ENCODE measurements at regions not wholly inside any gene's neighbourhood (a gene's known extent, or its start where the extent isn't known, plus 50 kb on each side); places are given as distances from the start of the nearest gene placed in this dataset.

- H3K36me3 Mint-ChIP-seq (ENCODE audit: low read depth), result no peaks in the 10 kb centered on the region
- no peaks in the 10 kb centered on the region for H3K4me1 Mint-ChIP-seq (ENCODE audit: low read depth)
- no peaks in the 10 kb centered on the region for H3K27me3 Mint-ChIP-seq
- no peak overlapping the region for H3K27ac Mint-ChIP-seq
- no peak overlapping the region for H3K4me3 Mint-ChIP-seq
- H3K9me3 Mint-ChIP-seq, result no peaks in the 10 kb centered on the region
- no peak for DNase-seq
Observed at GRCh38 chr3:117528688-117529087, 819.1 kb downstream of the TUSC7 start.

- Mint-ChIP-seq H3K4me3 (no peak overlapping the region), H3K4me1 (ENCODE audit: low read depth) (no peaks in the 10 kb centered on the region), H3K27me3 (no peaks in the 10 kb centered on the region), H3K9me3 (peaks cover 5% of the 10 kb centered on the region), H3K27ac (no peak overlapping the region), H3K36me3 (ENCODE audit: low read depth) (no peaks in the 10 kb centered on the region)
- DNase-seq, result no peak
Observed at GRCh38 chr3:117531078-117531767, 821.6 kb downstream of the TUSC7 start.

- H3K4me1 Mint-ChIP-seq (ENCODE audit: low read depth), result no peaks in the 10 kb centered on the region
- H3K27me3 Mint-ChIP-seq, result no peaks in the 10 kb centered on the region
- H3K4me3 Mint-ChIP-seq, result no peak overlapping the region
- no peak overlapping the region for H3K27ac Mint-ChIP-seq
- DNase-seq, result no peak
- H3K9me3 Mint-ChIP-seq, result peaks cover 6% of the 10 kb centered on the region
- H3K36me3 Mint-ChIP-seq (ENCODE audit: low read depth), result no peaks in the 10 kb centered on the region
Observed at GRCh38 chr3:117532268-117532667, 822.7 kb downstream of the TUSC7 start.

GRCh38 chr3:117534138-117534537, 824.6 kb downstream of the TUSC7 start:
- Mint-ChIP-seq H3K36me3 (ENCODE audit: low read depth) (no peaks in the 10 kb centered on the region), H3K27ac (no peak overlapping the region), H3K4me3 (no peak overlapping the region), H3K4me1 (ENCODE audit: low read depth) (no peaks in the 10 kb centered on the region), H3K9me3 (peaks cover 6% of the 10 kb centered on the region), H3K27me3 (no peaks in the 10 kb centered on the region)
- DNase-seq, result no peak

- Mint-ChIP-seq H3K9me3 (peaks cover 6% of the 10 kb centered on the region), H3K27ac (no peak overlapping the region), H3K36me3 (ENCODE audit: low read depth) (no peaks in the 10 kb centered on the region), H3K4me3 (no peak overlapping the region), H3K4me1 (ENCODE audit: low read depth) (no peaks in the 10 kb centered on the region), H3K27me3 (no peaks in the 10 kb centered on the region)
- no peak for DNase-seq
Observed at GRCh38 chr3:117536006-117536405, 826.4 kb downstream of the TUSC7 start.

- peaks cover 8% of the 10 kb centered on the region for H3K9me3 Mint-ChIP-seq
- no peaks in the 10 kb centered on the region for H3K27me3 Mint-ChIP-seq
- no peak for DNase-seq
Observed at GRCh38 chr3:117537949-117538348, 828.4 kb downstream of the TUSC7 start.

GRCh38 chr3:117539729-117540128, 830.1 kb downstream of the TUSC7 start:
- Mint-ChIP-seq H3K36me3 (ENCODE audit: low read depth) (no peaks in the 10 kb centered on the region), H3K4me1 (ENCODE audit: low read depth) (no peaks in the 10 kb centered on the region), H3K4me3 (no peak overlapping the region), H3K9me3 (peaks cover 14% of the 10 kb centered on the region), H3K27ac (no peak overlapping the region), H3K27me3 (no peaks in the 10 kb centered on the region)
- DNase-seq, result no peak

More at GRCh38 chr3:117537949-117538348, 828.4 kb downstream of the TUSC7 start:
- H3K27ac Mint-ChIP-seq, result no peak overlapping the region
- H3K36me3 Mint-ChIP-seq (ENCODE audit: low read depth), result no peaks in the 10 kb centered on the region
- no peak overlapping the region for H3K4me3 Mint-ChIP-seq
- H3K4me1 Mint-ChIP-seq (ENCODE audit: low read depth), result no peaks in the 10 kb centered on the region

- H3K4me1 Mint-ChIP-seq (ENCODE audit: low read depth), result no peaks in the 10 kb centered on the region
- no peaks in the 10 kb centered on the region for H3K27me3 Mint-ChIP-seq
- H3K36me3 Mint-ChIP-seq (ENCODE audit: low read depth), result no peaks in the 10 kb centered on the region
- H3K27ac Mint-ChIP-seq, result no peak overlapping the region
- H3K9me3 Mint-ChIP-seq, result peaks cover 14% of the 10 kb centered on the region
- no peak overlapping the region for H3K4me3 Mint-ChIP-seq
- no peak for DNase-seq
Observed at GRCh38 chr3:117540597-117540996, 831.0 kb downstream of the TUSC7 start.

- no peaks in the 10 kb centered on the region for H3K4me1 Mint-ChIP-seq (ENCODE audit: low read depth)
- no peak overlapping the region for H3K27ac Mint-ChIP-seq
- DNase-seq, result no peak
- H3K27me3 Mint-ChIP-seq, result no peaks in the 10 kb centered on the region
- no peak overlapping the region for H3K4me3 Mint-ChIP-seq
- no peaks in the 10 kb centered on the region for H3K36me3 Mint-ChIP-seq (ENCODE audit: low read depth)
- H3K9me3 Mint-ChIP-seq, result peaks cover 11% of the 10 kb centered on the region
Observed at GRCh38 chr3:117541721-117542120, 832.1 kb downstream of the TUSC7 start.

- no peak overlapping the region for H3K4me3 Mint-ChIP-seq
- no peaks in the 10 kb centered on the region for H3K27me3 Mint-ChIP-seq
- no peaks in the 10 kb centered on the region for H3K36me3 Mint-ChIP-seq (ENCODE audit: low read depth)
- peaks cover 11% of the 10 kb centered on the region for H3K9me3 Mint-ChIP-seq
- DNase-seq, result no peak
- no peak overlapping the region for H3K27ac Mint-ChIP-seq
- no peaks in the 10 kb centered on the region for H3K4me1 Mint-ChIP-seq (ENCODE audit: low read depth)
Observed at GRCh38 chr3:117543521-117543920, 833.9 kb downstream of the TUSC7 start.

GRCh38 chr3:117545484-117545883, 835.9 kb downstream of the TUSC7 start:
- no peak for DNase-seq
- Mint-ChIP-seq H3K9me3 (peaks cover 11% of the 10 kb centered on the region), H3K27me3 (no peaks in the 10 kb centered on the region), H3K27ac (no peak overlapping the region), H3K4me1 (ENCODE audit: low read depth) (no peaks in the 10 kb centered on the region), H3K36me3 (ENCODE audit: low read depth) (no peaks in the 10 kb centered on the region), H3K4me3 (no peak overlapping the region)

GRCh38 chr3:117547956-117548550, 838.5 kb downstream of the TUSC7 start:
- Mint-ChIP-seq H3K27me3 (no peaks in the 10 kb centered on the region), H3K4me3 (no peak overlapping the region), H3K36me3 (ENCODE audit: low read depth) (no peaks in the 10 kb centered on the region), H3K9me3 (peaks cover 12% of the 10 kb centered on the region), H3K4me1 (ENCODE audit: low read depth) (no peaks in the 10 kb centered on the region), H3K27ac (no peak overlapping the region)
- DNase-seq, result no peak

GRCh38 chr3:117548600-117548999, 839.0 kb downstream of the TUSC7 start:
- no peak for DNase-seq
- Mint-ChIP-seq H3K36me3 (ENCODE audit: low read depth) (no peaks in the 10 kb centered on the region), H3K4me1 (ENCODE audit: low read depth) (no peaks in the 10 kb centered on the region), H3K4me3 (no peak overlapping the region), H3K27me3 (no peaks in the 10 kb centered on the region), H3K27ac (no peak overlapping the region), H3K9me3 (peaks cover 9% of the 10 kb centered on the region)

GRCh38 chr3:117549716-117550115, 840.1 kb downstream of the TUSC7 start:
- H3K36me3 Mint-ChIP-seq (ENCODE audit: low read depth), result no peaks in the 10 kb centered on the region
- no peaks in the 10 kb centered on the region for H3K27me3 Mint-ChIP-seq
- no peaks in the 10 kb centered on the region for H3K4me1 Mint-ChIP-seq (ENCODE audit: low read depth)
- peaks cover 9% of the 10 kb centered on the region for H3K9me3 Mint-ChIP-seq
- no peak overlapping the region for H3K4me3 Mint-ChIP-seq
- no peak for DNase-seq
- no peak overlapping the region for H3K27ac Mint-ChIP-seq

GRCh38 chr3:117550766-117551165, 841.2 kb downstream of the TUSC7 start:
- Mint-ChIP-seq H3K27me3 (no peaks in the 10 kb centered on the region), H3K36me3 (ENCODE audit: low read depth) (no peaks in the 10 kb centered on the region), H3K27ac (no peak overlapping the region), H3K9me3 (peaks cover 9% of the 10 kb centered on the region), H3K4me1 (ENCODE audit: low read depth) (no peaks in the 10 kb centered on the region), H3K4me3 (no peak overlapping the region)
- no peak for DNase-seq
